ENCODE measurements at regions not wholly inside any gene's neighbourhood (a gene's known extent, or its start where the extent isn't known, plus 50 kb on each side); places are given as distances from the start of the nearest gene placed in this dataset.
"Not testable (repeated sequence)": the region's sequence is repeated elsewhere in the genome, so short reads cannot be mapped to it uniquely, and the experiment has no call there.

DNA sequence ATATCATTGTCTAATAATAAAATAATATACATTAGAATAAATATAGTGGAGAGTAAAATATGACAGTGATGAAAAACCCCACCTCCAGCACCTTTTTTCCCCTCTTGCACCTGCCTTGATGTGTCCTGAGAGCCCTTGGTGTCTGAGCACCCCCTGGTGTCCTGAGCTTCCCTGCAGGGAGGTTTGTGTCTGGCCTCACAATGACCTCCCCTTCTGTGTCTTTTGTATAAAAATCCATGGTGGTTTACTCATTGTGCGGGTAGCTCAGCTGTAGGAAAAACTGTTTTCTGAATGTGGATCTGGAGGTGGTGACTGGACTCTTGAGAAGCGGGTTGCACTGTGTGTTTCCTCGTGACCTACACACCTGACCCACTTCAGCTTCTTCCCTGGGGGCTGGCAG is 636.9 kb downstream of the TMEM121 start:
- no peaks in the 10 kb centered on the region for H3K36me3 ChIP-seq
- DNase-seq (no peak), ATAC-seq (no peak)
- WGBS, 4 donors = 56 to 68% (median 57%) methylated on average over 3 of the region's 3 CpGs
- H3K4me1 ChIP-seq = no peaks in the 10 kb centered on the region
- intact Hi-C loops (cut with DNase I) = no loop called here
- H3K9me3 ChIP-seq = no peaks in the 10 kb centered on the region
- peaks cover 0 to 29% (median 2%) of the 10 kb centered on the region in 9 donors for H3K27me3 ChIP-seq
- H3K27ac ChIP-seq = no peak overlapping the region
- TF ChIP-seq CTCF (IDR thresholded peaks at IDR 0.05) (no peak), POLR2A (IDR thresholded peaks at IDR 0.05) (no peak)
- no peak overlapping the region for H3K4me3 ChIP-seq

DNA sequence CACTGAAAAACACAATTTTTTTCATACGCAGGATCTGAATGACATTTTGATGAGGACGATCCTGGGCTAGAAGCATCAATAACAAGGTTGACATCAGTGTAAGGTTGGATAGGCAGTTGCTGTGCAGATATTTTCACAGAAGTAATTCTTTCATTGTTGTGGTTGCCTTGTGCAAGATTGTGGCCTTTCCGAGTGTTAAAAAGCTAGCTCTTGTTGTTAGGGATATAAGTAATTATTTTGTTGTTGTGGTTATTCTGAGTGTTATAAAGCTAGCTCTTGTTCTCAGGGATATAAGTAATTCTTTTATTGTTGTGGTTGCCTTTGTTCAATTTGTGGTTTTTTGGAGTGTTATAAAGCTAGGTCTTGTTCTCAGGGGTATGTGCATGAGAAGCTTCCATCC is 637.4 kb downstream of the TMEM121 start:
- not testable (repeated sequence) for H3K9me3 ChIP-seq

DNA sequence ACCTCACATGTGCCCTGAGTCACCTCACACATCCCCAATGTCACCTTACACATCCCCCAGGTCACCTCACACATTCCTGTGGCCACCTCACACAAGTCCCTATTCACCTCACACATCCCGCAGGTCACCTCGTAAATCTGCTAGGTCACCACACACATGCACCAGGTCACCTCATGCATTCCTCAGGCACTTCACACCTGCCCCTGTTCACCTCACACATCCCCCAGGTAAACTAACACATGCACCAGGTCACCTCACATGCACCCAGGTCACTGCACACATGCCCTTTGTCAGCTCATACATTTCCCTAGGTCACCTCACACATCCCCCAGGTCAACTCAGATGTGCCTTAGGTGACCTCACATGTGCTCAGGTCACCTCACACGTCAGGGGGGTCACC is 639.8 kb downstream of the TMEM121 start:
- TF ChIP-seq CTCF (IDR thresholded peaks at IDR 0.05) (no peak), POLR2A (IDR thresholded peaks at IDR 0.05) (no peak)
- no peak for ATAC-seq
- no peak for DNase-seq
- Histone ChIP-seq H3K4me1 (no peaks in the 10 kb centered on the region), H3K4me3 (no peak overlapping the region), H3K27me3 (peaks cover 0 to 33% (median 2%) of the 10 kb centered on the region in 9 donors), H3K9me3 (no peaks in the 10 kb centered on the region), H3K27ac (no peak overlapping the region), H3K36me3 (no peaks in the 10 kb centered on the region)
- intact Hi-C loops (cut with DNase I) = no loop called here
- 60 to 71% (median 63%) methylated on average over 3 of the region's 3 CpGs for WGBS, 4 donors

More for the DNA sequence above, 637.4 kb downstream of the TMEM121 start:
- H3K4me1 ChIP-seq; H3K4me3 ChIP-seq; DNase-seq; intact Hi-C loops (cut with DNase I); H3K27ac ChIP-seq; H3K36me3 ChIP-seq; ATAC-seq: not testable (repeated sequence)
- H3K27me3 ChIP-seq = peaks cover 0 to 30% (median 2%) of the 10 kb centered on the region in 9 donors
- 43 to 82% (median 62%) methylated on average over 2 to 3 of the region's 3 CpGs for WGBS, 4 donors

- no peak for TF ChIP-seq CTCF (IDR thresholded peaks at IDR 0.05)
- TF ChIP-seq POLR2A (IDR thresholded peaks at IDR 0.05) = no peak
- H3K27me3 ChIP-seq = peaks cover 0 to 33% (median 2%) of the 10 kb centered on the region in 9 donors
- 45 to 54% (median 51%) methylated on average over 10 of the region's 10 CpGs for WGBS, 4 donors
- H3K4me3 ChIP-seq = no peak overlapping the region
- no peak for DNase-seq
- H3K27ac ChIP-seq = no peak overlapping the region
- no peaks in the 10 kb centered on the region for H3K9me3 ChIP-seq
- ATAC-seq = no peak
- no peaks in the 10 kb centered on the region for H3K4me1 ChIP-seq
- intact Hi-C loops (cut with DNase I) = no loop called here
- H3K36me3 ChIP-seq = no peaks in the 10 kb centered on the region
Observed at GRCh38 chr14:106166650-106167204, 640.3 kb downstream of the TMEM121 start.

GRCh38 chr14:106170163-106170658 is 643.8 kb downstream of the TMEM121 start:
- peak in 6 of 12 donors; percentile 10 to 27 (median 22) for TF ChIP-seq CTCF (IDR thresholded peaks at IDR 0.05)
- WGBS, 4 donors = 53 to 92% (median 64%) methylated on average over 5 to 13 of the region's 13 CpGs
- DNase-seq; ATAC-seq; intact Hi-C loops (cut with DNase I); H3K27ac ChIP-seq; H3K9me3 ChIP-seq; H3K36me3 ChIP-seq; H3K4me1 ChIP-seq; H3K4me3 ChIP-seq: not testable (repeated sequence)
- H3K27me3 ChIP-seq = peaks cover 0 to 25% (median 0%) of the 10 kb centered on the region in 9 donors

Data from heart left ventricle (tissue), 16 donors.